Trophoblast cell (in vitro differentiated cells and primary cell): ENCODE measurements at regions not wholly inside any gene's neighbourhood (a gene's known extent, or its start where the extent isn't known, plus 50 kb on each side); places are given as distances from the start of the nearest gene placed in this dataset.

Experiments
- DNase-seq, 2 donors: peaks; one replicate each; pipeline ENCODE4 v3.0.0-alpha.2; 2016
- H2AFZ ChIP-seq: 2 replicates; pipeline ENCODE4 v1.6.1; 2013; ENCODE audit warnings: low read length, moderate library complexity, mild to moderate bottlenecking; ENCODE audit not compliant: insufficient read depth, poor library complexity
- H2AK5ac ChIP-seq: 2 replicates; pipeline ENCODE4 v1.6.1; 2013; ENCODE audit warnings: mild to moderate bottlenecking, low read length
- H2BK120ac ChIP-seq: 2 replicates; pipeline ENCODE4 v1.6.1; 2013; ENCODE audit warnings: low read length, mild to moderate bottlenecking, moderate library complexity; ENCODE audit not compliant: insufficient read depth, poor library complexity
- H2BK12ac ChIP-seq: 2 replicates; pipeline ENCODE4 v1.6.1; 2013; ENCODE audit warnings: mild to moderate bottlenecking, low read length, moderate library complexity
- H2BK5ac ChIP-seq: 2 replicates; pipeline ENCODE4 v1.6.1; 2013; ENCODE audit warnings: low read length, low read depth, moderate library complexity, mild to moderate bottlenecking; ENCODE audit not compliant: poor library complexity
- H3K14ac ChIP-seq: 2 replicates; pipeline ENCODE4 v1.6.1; 2013; ENCODE audit warnings: mild to moderate bottlenecking, low read length
- H3K18ac ChIP-seq: 2 replicates; pipeline ENCODE4 v1.6.1; 2013; ENCODE audit warnings: mild to moderate bottlenecking, low read length
- H3K23ac ChIP-seq: 2 replicates; pipeline ENCODE4 v1.6.1; 2013; ENCODE audit warnings: low read length
- H3K27ac ChIP-seq: 2 replicates; pipeline ENCODE4 v1.5.1; 2013; ENCODE audit warnings: low read depth, mild to moderate bottlenecking, inconsistent platforms, low read length, moderate library complexity
- H3K27me3 ChIP-seq: 2 replicates; pipeline ENCODE4 v1.6.1; 2013; ENCODE audit warnings: inconsistent platforms, mild to moderate bottlenecking, low read length, moderate library complexity; ENCODE audit not compliant: insufficient read depth
- H3K36me3 ChIP-seq, 2 experiments: 1 replicate in 1 of 2; 2 replicates in 1 of 2; pipeline ENCODE4 v1.6.1; 2013; ENCODE audit warnings: low read length in 2 of 2, mild to moderate bottlenecking in 2 of 2, moderate library complexity in 1 of 2; ENCODE audit not compliant: insufficient read depth in 2 of 2, control insufficient read depth in 1 of 2
- H3K4ac ChIP-seq: 2 replicates; pipeline ENCODE4 v1.6.1; 2013; ENCODE audit warnings: low read depth, mild to moderate bottlenecking, low read length, moderate library complexity
- H3K4me1 ChIP-seq, 2 experiments: 1 replicate in 1 of 2; 2 replicates in 1 of 2; pipeline ENCODE4 v1.6.1; 2013; ENCODE audit warnings: low read length in 2 of 2, mild to moderate bottlenecking in 2 of 2, moderate library complexity in 1 of 2; ENCODE audit not compliant: insufficient read depth in 2 of 2, control insufficient read depth in 1 of 2
- H3K4me2 ChIP-seq: 2 replicates; pipeline ENCODE4 v1.6.1; 2013; ENCODE audit warnings: inconsistent platforms, mild to moderate bottlenecking, low read length, moderate library complexity
- H3K4me3 ChIP-seq: 2 replicates; pipeline ENCODE4 v1.5.1; 2013; ENCODE audit warnings: mild to moderate bottlenecking, low read depth, low read length, inconsistent platforms
- H3K79me1 ChIP-seq: one replicate; pipeline ENCODE4 v1.6.1; 2013; ENCODE audit warnings: low read length
- H3K79me2 ChIP-seq: 2 replicates; pipeline ENCODE4 v1.6.1; 2013; ENCODE audit warnings: low read length, mild to moderate bottlenecking; ENCODE audit not compliant: control insufficient read depth, insufficient read depth, poor library complexity
- H3K9ac ChIP-seq: 2 replicates; pipeline ENCODE4 v1.6.1; 2013; ENCODE audit warnings: mild to moderate bottlenecking, low read length
- H3K9me3 ChIP-seq: 2 replicates; pipeline ENCODE4 v1.6.1; 2013; ENCODE audit warnings: low read depth, mild to moderate bottlenecking, control low read depth, inconsistent platforms, low read length; ENCODE audit not compliant: insufficient read depth
- H4K12ac ChIP-seq: 2 replicates; pipeline ENCODE4 v1.6.1; 2013; ENCODE audit warnings: low read depth, mild to moderate bottlenecking, low read length, moderate library complexity
- H4K8ac ChIP-seq: 2 replicates; pipeline ENCODE4 v1.6.1; 2013; ENCODE audit warnings: low read depth, mild to moderate bottlenecking, low read length, moderate library complexity
- H4K91ac ChIP-seq: one replicate; pipeline ENCODE4 v1.6.1; 2013; ENCODE audit warnings: low read depth, mild to moderate bottlenecking, low read length, moderate library complexity
- WGBS: extraction: QIAGEN DNeasy Blood & Tissue Kit; methylation state at CpG from one replicate; pipeline ENCODE4 v1.1.7; 2013; ENCODE audit warnings: missing lambda C conversion rate; ENCODE audit not compliant: insufficient read length, insufficient coverage; ENCODE audit errors: extremely low coverage; 5-methylcytosine and 5-hydroxymethylcytosine counted together

DNA sequence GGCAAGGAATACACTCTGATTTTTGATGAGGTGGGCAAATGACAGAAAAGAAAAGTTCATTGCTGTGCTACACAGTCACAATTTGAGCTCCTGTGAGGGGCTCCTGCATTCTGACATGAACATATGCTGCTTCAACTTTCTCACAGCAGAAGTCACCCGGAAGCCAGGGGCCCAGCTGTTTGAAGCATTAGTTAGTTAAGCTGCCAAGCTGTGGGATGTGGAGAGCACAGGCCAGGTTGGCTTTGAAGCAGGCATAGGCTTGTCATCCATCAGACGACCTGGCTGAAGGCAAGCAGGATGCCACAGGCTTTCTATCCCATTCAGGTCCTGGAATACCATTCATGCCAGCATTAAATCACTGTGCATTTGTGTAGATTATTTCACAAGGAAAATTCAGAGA, 63.1 kb downstream of the MTNR1B start:
- Histone ChIP-seq H3K79me2 (no peaks in the 10 kb centered on the region), H3K23ac (no peak overlapping the region), H3K4me2 (no peak overlapping the region), H3K9me3 (no peaks in the 10 kb centered on the region), H2BK5ac (no peak overlapping the region), H4K91ac (no peak overlapping the region), H3K4me1 (no peaks in the 10 kb centered on the region), H3K4me3 (no peak overlapping the region), H3K27ac (no peak overlapping the region), H2BK12ac (no peak overlapping the region), H3K27me3 (no peaks in the 10 kb centered on the region), H4K12ac (no peak overlapping the region), H3K4ac (no peak overlapping the region), H2BK120ac (no peak overlapping the region), H2AK5ac (no peak overlapping the region), H2AFZ (no peak overlapping the region), H3K14ac (no peak overlapping the region), H3K36me3 (no peaks in the 10 kb centered on the region), H3K9ac (no peak overlapping the region), H3K79me1 (no peaks in the 10 kb centered on the region), H3K18ac (no peak overlapping the region), H4K8ac (no peak overlapping the region)
- no CpG with 5 or more reads among the region's 2 CpGs for WGBS
- no peak for DNase-seq

DNA sequence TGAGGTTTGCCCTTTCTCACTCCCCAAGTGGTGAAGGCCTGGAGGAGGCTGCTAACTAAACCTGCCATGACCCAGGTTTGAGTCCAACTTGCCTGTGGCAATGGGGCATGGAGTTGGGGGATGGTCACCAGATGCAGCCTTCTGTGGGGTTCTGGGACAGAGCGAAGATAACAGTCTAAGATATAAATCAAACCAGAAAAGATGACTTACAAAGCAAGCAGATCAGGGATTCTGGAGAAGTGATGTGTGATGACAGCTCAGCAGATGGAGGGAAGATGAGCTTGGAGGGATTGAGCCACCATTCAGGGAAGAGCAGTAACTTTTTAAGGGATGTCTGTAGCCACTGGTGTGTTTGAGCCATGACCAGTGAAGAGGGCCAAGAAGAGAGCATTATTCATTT, 63.6 kb downstream of the MTNR1B start:
- no peak overlapping the region for H2BK12ac ChIP-seq
- H3K9ac ChIP-seq: no peak overlapping the region
- no peak overlapping the region for H3K27ac ChIP-seq
- H3K4ac ChIP-seq: no peak overlapping the region
- no peaks in the 10 kb centered on the region for H3K36me3 ChIP-seq
- H3K4me1 ChIP-seq: no peaks in the 10 kb centered on the region
- no peaks in the 10 kb centered on the region for H3K79me1 ChIP-seq
- H4K91ac ChIP-seq: no peak overlapping the region
- no peak overlapping the region for H3K4me3 ChIP-seq
- no peak overlapping the region for H2AK5ac ChIP-seq
- H3K23ac ChIP-seq: no peak overlapping the region
- H3K27me3 ChIP-seq: no peaks in the 10 kb centered on the region
- no peak overlapping the region for H3K4me2 ChIP-seq
- no peak overlapping the region for H2BK120ac ChIP-seq
- DNase-seq: no peak
- H3K18ac ChIP-seq: no peak overlapping the region
- H4K8ac ChIP-seq: no peak overlapping the region
- WGBS: no CpG with 5 or more reads among the region's 1 CpG
- no peak overlapping the region for H2BK5ac ChIP-seq
- H3K14ac ChIP-seq: no peak overlapping the region
- H3K9me3 ChIP-seq: no peaks in the 10 kb centered on the region
- no peak overlapping the region for H2AFZ ChIP-seq
- H3K79me2 ChIP-seq: no peaks in the 10 kb centered on the region
- no peak overlapping the region for H4K12ac ChIP-seq

DNA sequence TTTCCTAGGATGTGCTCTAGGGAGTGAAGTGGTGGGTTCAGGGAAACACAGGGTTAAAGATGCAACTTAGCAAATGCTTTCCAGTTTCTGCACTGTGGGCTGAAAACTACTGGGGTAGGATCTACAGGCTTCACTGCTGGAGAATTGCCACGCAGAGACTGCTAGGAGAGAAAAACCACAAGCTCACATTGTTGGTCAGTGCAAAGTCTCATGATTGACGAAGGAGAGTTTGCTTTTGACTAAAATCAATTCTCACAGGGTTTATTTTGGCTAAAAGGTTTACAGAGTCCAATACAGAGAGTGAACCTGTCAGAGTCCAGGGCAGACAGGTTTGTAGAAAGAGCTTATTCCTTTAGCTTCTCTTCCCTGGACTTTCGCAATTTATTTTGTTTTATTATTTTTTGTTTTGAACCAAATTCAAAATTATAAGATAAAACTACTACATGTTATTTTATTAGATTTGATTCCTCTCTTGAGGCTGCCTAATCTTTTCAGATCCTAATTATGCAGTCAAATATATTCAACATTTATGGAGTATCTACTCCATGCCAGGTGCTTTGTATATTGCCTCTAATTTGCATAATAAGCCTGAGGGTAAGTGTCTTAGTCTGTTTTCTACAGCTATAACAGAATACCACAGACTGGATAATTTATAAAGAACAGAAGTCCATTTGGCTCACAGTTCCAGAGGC, 64.7 kb downstream of the MTNR1B start:
- no CpG with 5 or more reads among the region's 3 CpGs for WGBS
- no peak overlapping the region for H3K4me2 ChIP-seq
- H3K79me2 ChIP-seq: no peaks in the 10 kb centered on the region
- no peak overlapping the region for H2AK5ac ChIP-seq
- H3K9ac ChIP-seq: no peak overlapping the region
- DNase-seq: no peak
- H3K36me3 ChIP-seq: no peaks in the 10 kb centered on the region
- no peak overlapping the region for H3K27ac ChIP-seq
- H3K23ac ChIP-seq: no peak overlapping the region
- no peak overlapping the region for H2BK5ac ChIP-seq
- no peak overlapping the region for H4K91ac ChIP-seq
- no peak overlapping the region for H4K8ac ChIP-seq
- no peaks in the 10 kb centered on the region for H3K27me3 ChIP-seq
- H3K4me3 ChIP-seq: no peak overlapping the region
- H2BK120ac ChIP-seq: no peak overlapping the region
- no peaks in the 10 kb centered on the region for H3K79me1 ChIP-seq
- H3K4me1 ChIP-seq: no peaks in the 10 kb centered on the region
- H3K14ac ChIP-seq: no peak overlapping the region
- H3K18ac ChIP-seq: no peak overlapping the region
- no peak overlapping the region for H2AFZ ChIP-seq
- H3K9me3 ChIP-seq: no peaks in the 10 kb centered on the region
- H2BK12ac ChIP-seq: no peak overlapping the region
- no peak overlapping the region for H4K12ac ChIP-seq
- H3K4ac ChIP-seq: no peak overlapping the region

DNA sequence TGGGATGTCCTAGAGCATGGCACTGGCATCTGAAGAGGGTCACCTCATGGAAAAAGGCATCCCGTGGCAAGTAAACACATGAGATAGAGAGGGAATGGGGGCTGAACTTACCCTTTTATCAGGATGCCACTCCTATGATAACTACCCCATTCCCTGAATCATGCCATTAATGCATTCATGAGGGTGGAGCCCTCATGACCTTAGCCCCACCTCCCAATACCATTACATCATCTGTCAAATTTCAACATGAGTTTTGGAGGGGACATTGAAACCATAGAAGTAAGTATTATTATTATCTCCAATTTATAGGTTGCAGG, 65.2 kb downstream of the MTNR1B start:
- Histone ChIP-seq H2BK12ac (no peak overlapping the region), H2AFZ (no peak overlapping the region), H3K9ac (no peak overlapping the region), H4K91ac (no peak overlapping the region), H3K79me2 (no peaks in the 10 kb centered on the region), H3K4me1 (no peaks in the 10 kb centered on the region), H3K4me2 (no peak overlapping the region), H3K27ac (no peak overlapping the region), H2BK5ac (no peak overlapping the region), H3K4ac (no peak overlapping the region), H4K12ac (no peak overlapping the region), H3K14ac (no peak overlapping the region), H3K27me3 (no peaks in the 10 kb centered on the region), H3K9me3 (no peaks in the 10 kb centered on the region), H3K4me3 (no peak overlapping the region), H4K8ac (no peak overlapping the region), H3K18ac (no peak overlapping the region), H3K79me1 (no peaks in the 10 kb centered on the region), H2AK5ac (no peak overlapping the region), H3K36me3 (no peaks in the 10 kb centered on the region), H2BK120ac (no peak overlapping the region), H3K23ac (no peak overlapping the region)
- DNase-seq: no peak
- WGBS: no CpG with 5 or more reads among the region's 1 CpG
